ENCODE measurements at regions not wholly inside any gene's neighbourhood (a gene's known extent, or its start where the extent isn't known, plus 50 kb on each side); places are given as distances from the start of the nearest gene placed in this dataset.

DNA sequence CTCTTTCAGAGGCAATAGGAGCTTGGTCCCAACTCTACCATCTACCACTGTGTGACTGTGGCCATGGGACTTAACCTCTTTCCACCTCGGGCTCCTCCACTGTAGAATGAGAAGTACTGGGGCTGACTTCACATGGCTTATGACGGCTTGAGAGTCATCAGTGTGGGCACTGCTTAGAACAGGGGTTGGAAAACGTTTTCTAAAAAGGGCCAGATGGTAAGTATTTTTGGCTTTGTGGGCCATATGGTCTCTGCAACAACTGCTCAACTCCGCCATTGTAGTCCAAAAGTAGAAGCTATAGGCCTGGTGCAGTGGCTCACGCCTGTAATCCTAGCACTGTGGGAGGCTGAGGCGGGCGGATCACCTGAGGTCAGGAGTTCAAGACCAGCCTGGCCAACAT, 69.2 kb upstream of the LTA4H start:
- TF ChIP-seq, protein P1, sequence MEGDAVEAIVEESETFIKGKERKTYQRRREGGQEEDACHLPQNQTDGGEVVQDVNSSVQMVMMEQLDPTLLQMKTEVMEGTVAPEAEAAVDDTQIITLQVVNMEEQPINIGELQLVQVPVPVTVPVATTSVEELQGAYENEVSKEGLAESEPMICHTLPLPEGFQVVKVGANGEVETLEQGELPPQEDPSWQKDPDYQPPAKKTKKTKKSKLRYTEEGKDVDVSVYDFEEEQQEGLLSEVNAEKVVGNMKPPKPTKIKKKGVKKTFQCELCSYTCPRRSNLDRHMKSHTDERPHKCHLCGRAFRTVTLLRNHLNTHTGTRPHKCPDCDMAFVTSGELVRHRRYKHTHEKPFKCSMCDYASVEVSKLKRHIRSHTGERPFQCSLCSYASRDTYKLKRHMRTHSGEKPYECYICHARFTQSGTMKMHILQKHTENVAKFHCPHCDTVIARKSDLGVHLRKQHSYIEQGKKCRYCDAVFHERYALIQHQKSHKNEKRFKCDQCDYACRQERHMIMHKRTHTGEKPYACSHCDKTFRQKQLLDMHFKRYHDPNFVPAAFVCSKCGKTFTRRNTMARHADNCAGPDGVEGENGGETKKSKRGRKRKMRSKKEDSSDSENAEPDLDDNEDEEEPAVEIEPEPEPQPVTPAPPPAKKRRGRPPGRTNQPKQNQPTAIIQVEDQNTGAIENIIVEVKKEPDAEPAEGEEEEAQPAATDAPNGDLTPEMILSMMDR (IDR thresholded peaks at IDR 0.05): no peak
- TF ChIP-seq POLR2A (IDR thresholded peaks at IDR 0.05) (no peak), EP300 (IDR thresholded peaks at IDR 0.05; ENCODE audit: low read depth) (no peak)
